IPS-18a (cell line): ENCODE measurements at regions not wholly inside any gene's neighbourhood (a gene's known extent, or its start where the extent isn't known, plus 50 kb on each side); places are given as distances from the start of the nearest gene placed in this dataset.
"Not testable (repeated sequence)": the region's sequence is repeated elsewhere in the genome, so short reads cannot be mapped to it uniquely, and the experiment has no call there.

Source experiments
- H3K27ac ChIP-seq: one replicate; pipeline ENCODE4 v1.5.1; 2013; ENCODE audit warnings: low read length
- H3K27me3 ChIP-seq: one replicate; pipeline ENCODE4 v1.6.1; 2013; ENCODE audit warnings: mild to moderate bottlenecking, low read length; ENCODE audit not compliant: control insufficient read depth, insufficient read depth
- H3K36me3 ChIP-seq: one replicate; pipeline ENCODE4 v1.6.1; 2013; ENCODE audit warnings: low read depth, low read length; ENCODE audit not compliant: control insufficient read depth
- H3K4me1 ChIP-seq: one replicate; pipeline ENCODE4 v1.6.1; 2013; ENCODE audit warnings: low read depth, low read length; ENCODE audit not compliant: control insufficient read depth
- H3K4me3 ChIP-seq: one replicate; pipeline ENCODE4 v1.5.1; 2013; ENCODE audit warnings: low read length
- H3K9ac ChIP-seq: one replicate; pipeline ENCODE4 v1.6.1; 2013; ENCODE audit warnings: mild to moderate bottlenecking, low read length, moderate library complexity
- H3K9me3 ChIP-seq: one replicate; pipeline ENCODE4 v1.6.1; 2013; ENCODE audit warnings: low read depth, low read length; ENCODE audit not compliant: control insufficient read depth

DNA sequence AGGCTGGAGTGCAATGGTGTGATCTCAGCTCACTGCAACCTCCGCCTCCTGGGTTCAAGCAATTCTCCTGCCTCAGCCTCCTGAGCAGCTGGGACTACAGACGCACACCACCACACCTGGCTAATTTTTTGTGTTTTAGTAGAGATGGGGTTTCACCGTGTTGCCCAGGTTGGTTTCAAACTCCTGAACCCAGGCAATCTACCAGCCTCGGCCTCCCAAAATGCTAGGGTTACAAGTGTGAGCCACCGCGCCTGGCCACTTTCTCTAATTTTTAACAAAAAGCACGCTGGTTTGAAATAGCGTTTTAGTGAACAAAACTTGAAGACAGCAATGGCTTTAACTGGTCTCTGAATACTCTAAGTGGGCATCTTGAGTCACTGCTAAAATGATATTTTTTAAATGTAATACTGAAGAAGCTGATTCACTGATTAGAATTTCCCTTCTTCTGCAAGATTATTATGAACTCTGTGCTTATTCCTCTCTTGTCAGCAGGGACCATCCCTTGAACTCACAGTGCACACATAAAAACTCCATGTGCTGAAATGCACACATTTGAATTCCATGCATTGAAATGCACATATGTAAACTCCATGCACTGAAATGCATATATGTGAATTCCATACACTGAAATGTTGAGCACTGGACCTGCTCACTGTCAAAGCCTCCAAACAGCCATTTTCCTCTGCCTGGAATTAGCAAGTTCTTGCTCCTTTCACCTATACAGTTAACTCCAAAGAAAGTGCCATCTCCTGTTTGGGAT, 1411.5 kb upstream of the ACVR2A start:
- Histone ChIP-seq H3K4me3 (no peak overlapping the region), H3K27ac (no peak overlapping the region), H3K9me3 (no peaks in the 10 kb centered on the region), H3K9ac (no peak overlapping the region), H3K27me3 (no peaks in the 10 kb centered on the region), H3K4me1 (peaks cover 4% of the 10 kb centered on the region), H3K36me3 (no peaks in the 10 kb centered on the region)

DNA sequence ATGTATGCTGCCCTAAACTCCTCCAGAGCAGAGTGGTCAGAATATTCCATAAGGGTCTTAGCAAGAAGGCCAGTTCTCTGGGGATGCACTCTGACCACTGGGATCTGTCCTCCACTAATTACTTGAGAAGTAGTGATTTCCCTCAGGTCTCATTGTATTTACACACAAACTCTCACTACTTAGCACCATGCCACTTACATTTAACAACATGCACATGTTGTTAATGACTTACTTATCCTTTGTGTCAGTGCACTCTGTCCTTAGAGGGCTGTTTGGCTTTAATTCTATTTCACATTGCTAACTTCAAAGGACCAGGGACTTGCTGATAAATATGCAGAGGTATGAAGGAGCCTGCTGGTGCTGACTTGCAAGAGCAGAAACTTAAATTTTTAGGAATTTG, 1415.5 kb upstream of the ACVR2A start:
- H3K27me3 ChIP-seq: no peaks in the 10 kb centered on the region
- H3K4me3 ChIP-seq: no peak overlapping the region
- no peak overlapping the region for H3K9ac ChIP-seq
- no peak overlapping the region for H3K27ac ChIP-seq
- H3K4me1 ChIP-seq: peaks cover 4% of the 10 kb centered on the region
- H3K36me3 ChIP-seq: no peaks in the 10 kb centered on the region
- H3K9me3 ChIP-seq: no peaks in the 10 kb centered on the region

DNA sequence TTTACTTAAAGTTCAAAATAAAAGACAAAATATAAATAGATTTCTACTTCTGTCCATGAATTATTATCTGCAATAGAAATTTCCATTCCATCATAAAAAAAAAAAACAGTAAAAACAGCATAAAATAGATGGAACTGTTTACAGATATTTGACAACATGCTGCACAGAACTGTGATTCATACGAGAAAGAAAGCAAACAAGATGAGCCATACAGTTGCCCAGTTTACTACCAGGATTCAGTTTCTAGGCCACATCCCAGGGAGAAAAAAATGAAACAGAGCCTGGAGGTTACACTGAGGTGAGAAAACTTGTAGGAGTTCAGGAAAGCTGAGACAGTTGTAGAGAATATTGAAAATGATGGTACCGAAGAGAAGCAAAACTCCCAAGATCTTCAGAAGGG, 1426.9 kb upstream of the ACVR2A start:
- Histone ChIP-seq H3K9me3 (no peaks in the 10 kb centered on the region), H3K9ac (no peak overlapping the region), H3K27ac (no peak overlapping the region), H3K27me3 (no peaks in the 10 kb centered on the region), H3K36me3 (no peaks in the 10 kb centered on the region), H3K4me1 (peaks cover 18% of the 10 kb centered on the region), H3K4me3 (no peak overlapping the region)

DNA sequence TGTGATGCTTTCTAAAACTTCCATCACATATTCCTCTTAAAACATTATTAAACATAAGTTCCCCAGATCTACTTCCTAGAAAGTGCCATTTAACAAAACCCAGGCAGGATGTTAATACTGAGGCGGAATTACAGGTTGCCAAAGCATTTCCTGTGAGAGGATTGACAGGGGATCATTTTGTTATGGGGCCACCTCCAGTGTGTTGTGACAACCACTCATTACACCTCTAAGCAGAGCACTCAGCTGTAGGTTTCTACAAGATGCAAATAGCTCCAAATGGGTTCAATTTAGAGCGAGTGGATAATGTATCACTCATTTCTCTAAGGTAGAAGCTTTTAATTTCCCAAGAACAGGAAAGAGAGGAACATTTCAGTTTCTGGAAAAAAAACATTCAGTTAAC, 1429.5 kb upstream of the ACVR2A start:
- Histone ChIP-seq H3K9ac (no peak overlapping the region), H3K4me1 (peaks cover 18% of the 10 kb centered on the region), H3K36me3 (no peaks in the 10 kb centered on the region), H3K27me3 (no peaks in the 10 kb centered on the region), H3K27ac (no peak overlapping the region), H3K9me3 (no peaks in the 10 kb centered on the region), H3K4me3 (no peak overlapping the region)

DNA sequence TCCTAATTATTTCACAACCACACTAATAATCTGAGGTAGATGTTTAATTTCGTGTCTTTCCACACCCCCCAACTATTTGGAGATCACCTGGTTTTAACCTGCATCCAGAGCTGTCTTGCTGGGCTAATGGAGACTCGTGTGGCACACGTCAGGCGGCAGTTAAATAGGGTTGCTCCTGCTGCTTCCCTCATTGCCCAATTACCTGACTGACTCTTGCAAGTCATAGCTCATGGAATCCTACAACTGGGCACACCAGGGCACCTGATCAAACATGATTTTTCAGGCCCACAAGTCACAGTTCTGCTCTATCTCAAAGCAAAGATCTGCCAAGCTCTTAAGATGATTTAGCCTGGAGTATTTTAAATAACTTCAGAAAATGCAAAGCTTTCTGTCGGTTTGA, 1430.4 kb upstream of the ACVR2A start:
- no peaks in the 10 kb centered on the region for H3K36me3 ChIP-seq
- H3K4me1 ChIP-seq: peaks cover 18% of the 10 kb centered on the region
- H3K27me3 ChIP-seq: no peaks in the 10 kb centered on the region
- no peaks in the 10 kb centered on the region for H3K9me3 ChIP-seq
- H3K27ac ChIP-seq: no peak overlapping the region
- no peak overlapping the region for H3K9ac ChIP-seq
- H3K4me3 ChIP-seq: no peak overlapping the region

DNA sequence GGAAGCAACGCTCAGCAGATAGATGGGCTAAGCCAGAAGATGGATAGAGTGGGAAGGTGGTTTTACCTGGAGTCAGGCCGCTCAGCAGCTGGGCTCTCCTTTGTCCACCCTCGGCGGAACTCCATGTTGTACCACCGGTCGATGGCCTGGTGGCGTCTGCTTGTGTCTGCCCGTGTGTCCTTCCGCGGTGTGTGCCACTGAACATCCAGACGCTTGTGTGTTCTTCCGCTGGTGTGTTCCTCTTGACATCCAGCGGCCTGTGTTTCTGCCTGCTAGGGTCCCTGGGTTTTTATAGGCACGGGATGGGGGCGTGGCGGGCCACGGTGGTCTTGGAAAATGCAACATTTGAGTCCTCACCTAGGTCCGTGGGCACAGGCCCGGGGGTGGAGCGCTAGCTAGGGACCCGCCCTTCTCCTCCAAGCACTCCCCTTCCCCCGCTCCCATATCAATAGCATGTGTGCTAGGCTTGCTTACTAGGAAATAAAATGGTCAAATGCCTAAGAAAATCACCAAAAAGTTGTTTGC, 1431.7 kb upstream of the ACVR2A start:
- Histone ChIP-seq H3K27me3 (no peaks in the 10 kb centered on the region), H3K27ac (no peak overlapping the region), H3K4me3 (no peak overlapping the region), H3K4me1 (peaks cover 18% of the 10 kb centered on the region), H3K9ac (no peak overlapping the region), H3K9me3 (no peaks in the 10 kb centered on the region), H3K36me3 (no peaks in the 10 kb centered on the region)

DNA sequence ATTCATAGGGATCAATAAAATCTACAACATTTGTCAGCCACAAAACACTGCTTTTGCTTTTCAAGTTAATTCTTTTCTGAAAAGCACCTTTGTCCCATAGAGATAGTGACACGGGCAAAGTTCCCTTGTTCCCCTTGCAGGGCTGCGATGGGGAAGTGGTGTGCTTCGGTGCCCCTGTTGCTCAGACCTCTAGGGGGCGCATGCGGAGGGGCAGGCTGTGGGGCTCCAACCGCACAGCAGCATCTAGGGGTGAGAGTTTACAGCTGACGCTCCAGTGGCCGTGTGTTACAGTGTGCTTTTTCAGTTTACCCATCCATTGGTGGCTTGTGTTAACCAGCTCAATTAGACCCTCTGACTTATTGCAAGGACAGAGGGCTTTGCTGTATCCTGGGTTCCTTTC, 1432.2 kb upstream of the ACVR2A start:
- no peak overlapping the region for H3K9ac ChIP-seq
- H3K4me3 ChIP-seq: no peak overlapping the region
- H3K4me1 ChIP-seq: peaks cover 18% of the 10 kb centered on the region
- no peak overlapping the region for H3K27ac ChIP-seq
- no peaks in the 10 kb centered on the region for H3K36me3 ChIP-seq
- no peaks in the 10 kb centered on the region for H3K27me3 ChIP-seq
- H3K9me3 ChIP-seq: no peaks in the 10 kb centered on the region

DNA sequence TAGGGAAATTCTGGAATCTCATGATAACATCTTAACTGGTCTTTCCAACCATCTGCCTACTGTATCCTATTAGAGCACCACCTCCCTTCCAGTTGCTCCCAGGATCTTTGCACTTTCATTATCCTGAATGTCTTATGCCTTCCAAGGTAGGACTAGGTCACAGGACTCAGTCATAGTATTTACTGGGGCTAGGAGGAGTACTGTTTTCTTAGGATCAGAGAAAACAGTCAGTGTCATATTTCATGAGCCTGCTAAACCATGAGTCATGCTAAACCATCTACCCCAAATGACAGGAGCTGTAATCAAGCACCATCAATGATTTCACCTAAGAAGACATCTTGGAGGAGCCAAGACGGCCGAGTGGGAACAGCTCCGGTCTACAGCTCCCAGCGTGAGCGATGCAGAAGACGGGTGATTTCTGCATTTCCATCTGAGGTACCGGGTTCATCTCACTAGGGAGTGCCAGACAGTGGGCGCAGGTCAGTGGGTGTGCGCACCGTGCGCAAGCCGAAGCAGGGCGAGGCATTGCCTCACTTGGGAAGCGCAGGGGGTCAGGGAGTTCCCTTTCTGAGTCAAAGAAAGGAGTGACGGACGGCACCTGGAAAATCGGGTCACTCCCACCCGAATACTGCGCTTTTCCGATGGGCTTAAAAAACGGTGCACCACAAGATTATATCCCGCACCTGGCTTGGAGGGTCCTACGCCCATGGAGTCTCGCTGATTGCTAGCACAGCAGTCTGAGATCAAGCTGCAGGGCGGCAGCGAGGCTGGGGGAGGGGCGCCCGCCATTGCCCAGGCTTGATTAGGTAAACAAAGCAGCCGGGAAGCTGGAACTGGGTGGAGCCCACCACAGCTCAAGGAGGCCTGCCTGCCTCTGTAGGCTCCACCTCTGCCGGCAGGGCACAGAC, 1439.2 kb upstream of the ACVR2A start:
- H3K4me3 ChIP-seq, H3K9ac ChIP-seq, H3K4me1 ChIP-seq, H3K9me3 ChIP-seq, H3K27ac ChIP-seq, H3K27me3 ChIP-seq, H3K36me3 ChIP-seq: not testable (repeated sequence)

DNA sequence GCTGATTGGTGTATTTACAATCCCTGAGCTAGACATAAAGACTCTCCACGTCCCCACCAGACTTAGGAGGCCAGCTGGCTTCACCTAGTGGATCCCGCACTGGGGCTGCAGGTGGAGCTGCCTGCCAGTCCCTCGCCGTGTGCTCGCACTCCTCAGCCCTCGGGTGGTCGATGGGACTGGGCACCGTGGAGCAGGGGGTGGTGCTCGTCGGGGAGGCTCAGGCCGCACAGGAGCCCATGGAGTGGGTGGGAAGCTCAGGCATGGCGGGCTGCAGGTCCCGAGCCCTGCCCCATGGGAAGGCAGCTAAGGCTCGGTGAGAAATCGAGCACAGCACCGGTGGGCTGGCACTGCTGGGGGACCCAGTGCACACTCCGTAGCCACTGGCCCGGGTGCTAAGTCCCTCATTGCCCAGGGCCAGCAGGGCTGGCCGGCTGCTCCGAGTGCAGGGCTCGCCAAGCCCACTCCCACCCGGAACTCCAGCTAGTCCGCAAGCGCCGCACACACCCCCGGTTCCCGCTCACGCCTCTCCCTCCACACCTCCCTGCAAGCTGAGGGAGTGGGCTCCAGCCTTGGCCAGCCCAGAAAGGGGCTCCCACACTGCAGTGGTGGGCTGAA, 1441.2 kb upstream of the ACVR2A start:
- H3K4me1 ChIP-seq, H3K9me3 ChIP-seq, H3K27me3 ChIP-seq, H3K36me3 ChIP-seq, H3K9ac ChIP-seq, H3K4me3 ChIP-seq, H3K27ac ChIP-seq: not testable (repeated sequence)

DNA sequence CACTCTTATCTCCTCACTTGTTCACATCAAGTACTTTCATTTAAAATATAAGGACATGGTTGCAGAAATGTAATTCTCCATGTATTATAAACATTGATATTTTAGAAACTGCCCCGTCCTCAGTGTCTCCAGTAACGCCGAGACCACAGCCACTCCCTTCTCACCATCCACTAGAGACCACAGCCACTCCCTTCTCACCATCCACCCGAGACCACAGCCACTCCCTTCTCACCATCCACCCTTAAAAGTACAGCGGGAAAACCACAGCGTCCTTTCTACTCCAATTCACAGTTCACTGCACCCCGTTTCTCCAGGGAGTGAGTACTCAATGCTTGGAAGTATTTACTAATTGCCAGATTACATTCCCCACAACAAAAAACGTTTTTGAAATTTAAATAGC, 1452.2 kb upstream of the ACVR2A start:
- H3K9ac ChIP-seq: no peak overlapping the region
- H3K27me3 ChIP-seq: no peaks in the 10 kb centered on the region
- H3K4me3 ChIP-seq: no peak overlapping the region
- no peaks in the 10 kb centered on the region for H3K4me1 ChIP-seq
- H3K36me3 ChIP-seq: no peaks in the 10 kb centered on the region
- no peaks in the 10 kb centered on the region for H3K9me3 ChIP-seq
- H3K27ac ChIP-seq: no peak overlapping the region

DNA sequence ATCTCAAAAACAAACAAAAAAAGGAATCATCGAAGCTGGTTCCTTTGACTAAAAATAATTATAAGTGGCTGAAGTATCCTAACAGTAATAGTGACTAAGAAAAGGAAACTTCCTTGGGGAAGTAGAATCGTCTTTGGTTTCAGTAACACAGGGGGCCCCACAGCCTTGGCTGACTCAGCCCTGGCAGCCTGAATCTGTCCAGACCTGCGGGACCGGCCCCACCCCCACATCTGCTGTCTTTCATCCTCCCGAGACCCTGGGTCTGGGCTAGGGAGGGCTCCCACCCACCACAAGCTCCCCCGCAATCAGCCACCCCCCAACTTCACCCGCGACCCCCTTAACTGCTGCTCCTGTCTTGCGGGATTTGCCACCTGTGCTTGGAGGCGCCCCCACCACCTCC, 1452.6 kb upstream of the ACVR2A start:
- no peaks in the 10 kb centered on the region for H3K27me3 ChIP-seq
- H3K9me3 ChIP-seq: no peaks in the 10 kb centered on the region
- no peak overlapping the region for H3K4me3 ChIP-seq
- no peaks in the 10 kb centered on the region for H3K36me3 ChIP-seq
- no peaks in the 10 kb centered on the region for H3K4me1 ChIP-seq
- H3K9ac ChIP-seq: no peak overlapping the region
- no peak overlapping the region for H3K27ac ChIP-seq
